ELR (cell line): ENCODE measurements at regions not wholly inside any gene's neighbourhood (a gene's known extent, or its start where the extent isn't known, plus 50 kb on each side); places are given as distances from the start of the nearest gene placed in this dataset.
A peak's percentile ranks its signal among the peaks of the same experiment; 100 is the strongest.
"Not testable (repeated sequence)": the region's sequence is repeated elsewhere in the genome, so short reads cannot be mapped to it uniquely, and the experiment has no call there.

Experiments used
- DNase-seq: peaks from one replicate; pipeline ENCODE4 v3.0.0-alpha.2; 2015; ENCODE audit warnings: low read depth

- DNase-seq, result peak; percentile 25
Measured at GRCh38 chr7:131056007-131056406, 271.7 kb upstream of the MKLN1 start.

- DNase-seq, result no peak
Measured at GRCh38 chr7:131057015-131057793, 270.5 kb upstream of the MKLN1 start.

GRCh38 chr7:131057794-131058070, 269.9 kb upstream of the MKLN1 start:
- no peak for DNase-seq

- not testable (repeated sequence) for DNase-seq
Measured at GRCh38 chr7:131058561-131059288, 269.0 kb upstream of the MKLN1 start.

- DNase-seq, result not testable (repeated sequence)
Measured at GRCh38 chr7:131059401-131059800, 268.3 kb upstream of the MKLN1 start.

GRCh38 chr7:131061158-131061557, 266.5 kb upstream of the MKLN1 start:
- DNase-seq, result no peak

GRCh38 chr7:131061818-131062217, 265.9 kb upstream of the MKLN1 start:
- DNase-seq, result no peak

GRCh38 chr7:131066635-131067034, 261.0 kb upstream of the MKLN1 start:
- peak; percentile 77 for DNase-seq

GRCh38 chr7:131067220-131067619, 260.5 kb upstream of the MKLN1 start:
- no peak for DNase-seq

GRCh38 chr7:131068604-131069021, 259.1 kb upstream of the MKLN1 start:
- DNase-seq, result peak; percentile 72

- peak; percentile 59 for DNase-seq
Measured at GRCh38 chr7:131071786-131072504, 255.7 kb upstream of the MKLN1 start.

GRCh38 chr7:131072505-131073091, 255.1 kb upstream of the MKLN1 start:
- DNase-seq, result peak; percentile 48

- DNase-seq, result no peak
Measured at GRCh38 chr7:131074043-131074442, 253.6 kb upstream of the MKLN1 start.

- DNase-seq, result no peak
Measured at GRCh38 chr7:131074585-131074984, 253.1 kb upstream of the MKLN1 start.

GRCh38 chr7:131075406-131075805, 252.3 kb upstream of the MKLN1 start:
- DNase-seq, result no peak

- peak; percentile 90 for DNase-seq
Measured at GRCh38 chr7:131076032-131076431, 251.6 kb upstream of the MKLN1 start.

- DNase-seq, result peak; percentile 44
Measured at GRCh38 chr7:131076711-131077181, 250.9 kb upstream of the MKLN1 start.

- DNase-seq, result no peak
Measured at GRCh38 chr7:131077735-131078134, 249.9 kb upstream of the MKLN1 start.

- no peak for DNase-seq
Measured at GRCh38 chr7:131080754-131081153, 246.9 kb upstream of the MKLN1 start.

- no peak for DNase-seq
Measured at GRCh38 chr7:131081308-131081707, 246.4 kb upstream of the MKLN1 start.

GRCh38 chr7:131083781-131084180, 243.9 kb upstream of the MKLN1 start:
- no peak for DNase-seq

GRCh38 chr7:131084336-131084735, 243.3 kb upstream of the MKLN1 start:
- not testable (repeated sequence) for DNase-seq
